ENCODE measurements at regions not wholly inside any gene's neighbourhood (a gene's known extent, or its start where the extent isn't known, plus 50 kb on each side); places are given as distances from the start of the nearest gene placed in this dataset.

DNA sequence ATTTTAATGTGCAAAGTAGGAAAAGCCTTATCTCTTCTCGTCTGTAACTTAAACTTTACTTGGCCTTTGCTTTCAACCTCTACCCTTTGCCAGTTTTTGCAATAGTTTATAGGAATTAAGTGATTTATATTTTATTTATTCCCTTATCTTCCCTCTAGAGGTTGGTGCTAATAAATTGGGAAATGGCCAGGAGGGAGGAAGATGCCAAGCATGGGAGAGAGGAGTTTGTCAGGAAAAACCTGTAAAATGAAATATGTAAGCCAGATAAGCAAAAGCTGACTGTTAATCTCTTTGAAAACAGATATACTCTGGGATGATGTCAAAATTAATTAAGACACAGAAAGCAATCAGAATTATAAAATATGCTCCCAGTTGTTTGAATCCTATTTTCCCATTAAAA lies 484.5 kb downstream of the NR2F1-AS1 start:
- H3K9me3 ChIP-seq = no peaks in the 10 kb centered on the region
- DNase-seq = no peak
- intact Hi-C loops (cut with DNase I) = loop anchor here in 2 of 4 donors (10.0 kb wide), 2 partner anchors 478 to 488 kb away; partner anchors contain the start of genes NR2F1 (in 1 of the 2) and NR2F1-AS1 (in 1 of the 2)
- H3K27me3 ChIP-seq = no peaks in the 10 kb centered on the region
- H3K36me3 ChIP-seq = no peaks in the 10 kb centered on the region
- H3K4me1 ChIP-seq (ENCODE audit: insufficient read depth) = no peaks in the 10 kb centered on the region
- no peak for TF ChIP-seq POLR2A (IDR thresholded peaks at IDR 0.05)
- TF ChIP-seq, protein P1, sequence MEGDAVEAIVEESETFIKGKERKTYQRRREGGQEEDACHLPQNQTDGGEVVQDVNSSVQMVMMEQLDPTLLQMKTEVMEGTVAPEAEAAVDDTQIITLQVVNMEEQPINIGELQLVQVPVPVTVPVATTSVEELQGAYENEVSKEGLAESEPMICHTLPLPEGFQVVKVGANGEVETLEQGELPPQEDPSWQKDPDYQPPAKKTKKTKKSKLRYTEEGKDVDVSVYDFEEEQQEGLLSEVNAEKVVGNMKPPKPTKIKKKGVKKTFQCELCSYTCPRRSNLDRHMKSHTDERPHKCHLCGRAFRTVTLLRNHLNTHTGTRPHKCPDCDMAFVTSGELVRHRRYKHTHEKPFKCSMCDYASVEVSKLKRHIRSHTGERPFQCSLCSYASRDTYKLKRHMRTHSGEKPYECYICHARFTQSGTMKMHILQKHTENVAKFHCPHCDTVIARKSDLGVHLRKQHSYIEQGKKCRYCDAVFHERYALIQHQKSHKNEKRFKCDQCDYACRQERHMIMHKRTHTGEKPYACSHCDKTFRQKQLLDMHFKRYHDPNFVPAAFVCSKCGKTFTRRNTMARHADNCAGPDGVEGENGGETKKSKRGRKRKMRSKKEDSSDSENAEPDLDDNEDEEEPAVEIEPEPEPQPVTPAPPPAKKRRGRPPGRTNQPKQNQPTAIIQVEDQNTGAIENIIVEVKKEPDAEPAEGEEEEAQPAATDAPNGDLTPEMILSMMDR (IDR thresholded peaks at IDR 0.05) = no peak
- TF ChIP-seq EP300 (IDR thresholded peaks at IDR 0.05) = no peak
- 62 to 74% (median 67%) methylated on average over 1 of the region's 1 CpG for WGBS, 3 donors
- H3K27ac ChIP-seq = no peak overlapping the region
- no peak overlapping the region for H3K4me3 ChIP-seq

DNA sequence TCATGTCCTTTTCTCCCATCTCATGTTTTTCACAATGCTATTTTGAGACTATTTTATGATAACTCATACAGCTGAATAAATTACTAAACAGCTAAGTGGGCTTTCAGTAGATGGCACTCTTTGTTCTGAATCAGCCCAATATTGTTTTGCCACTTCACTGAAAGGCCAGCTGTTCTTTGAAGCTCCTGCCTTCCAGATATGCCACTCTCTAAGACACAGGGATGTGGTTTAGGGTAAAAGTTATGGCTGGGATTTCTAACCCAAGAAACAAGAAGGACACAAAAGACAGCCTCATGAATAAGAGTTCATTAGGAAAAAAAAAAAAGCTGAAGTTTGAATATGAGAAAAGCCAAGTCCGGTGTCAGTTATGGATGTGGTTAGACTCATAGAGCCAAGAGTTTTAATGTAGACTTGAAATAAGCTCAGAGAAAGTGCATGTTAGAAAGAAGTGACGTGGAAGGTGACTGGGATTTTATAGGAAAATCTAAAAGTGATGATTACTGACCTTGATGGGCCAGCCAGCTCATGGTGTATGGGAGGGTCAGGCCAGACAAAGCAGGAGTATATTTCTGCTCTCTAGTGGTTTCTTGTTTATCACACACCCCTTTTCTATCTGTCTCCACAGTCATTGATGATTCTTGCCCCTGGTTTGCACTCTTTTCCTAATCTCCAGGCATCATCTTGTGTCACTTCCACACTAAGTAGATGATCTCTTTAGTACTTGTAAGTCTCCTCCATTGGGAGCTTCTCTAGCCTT lies 488.5 kb downstream of the NR2F1-AS1 start:
- Histone ChIP-seq H3K4me3 (no peak overlapping the region), H3K36me3 (no peaks in the 10 kb centered on the region), H3K9me3 (no peaks in the 10 kb centered on the region), H3K27me3 (no peaks in the 10 kb centered on the region), H3K27ac (no peak overlapping the region), H3K4me1 (ENCODE audit: insufficient read depth) (no peaks in the 10 kb centered on the region)
- DNase-seq = no peak
- intact Hi-C loops (cut with DNase I) = loop anchor here in 2 of 4 donors (10.0 kb wide), 2 partner anchors 482 to 492 kb away; partner anchors contain the start of genes NR2F1 (in 1 of the 2) and NR2F1-AS1 (in 1 of the 2)
- WGBS, 3 donors = 75 to 90% (median 87%) methylated on average over 2 of the region's 2 CpGs
- TF ChIP-seq POLR2A (IDR thresholded peaks at IDR 0.05) (no peak), EP300 (IDR thresholded peaks at IDR 0.05) (no peak)
- TF ChIP-seq, protein P1 (IDR thresholded peaks at IDR 0.05) = peak in 1 of 3 donors; percentile 37

DNA sequence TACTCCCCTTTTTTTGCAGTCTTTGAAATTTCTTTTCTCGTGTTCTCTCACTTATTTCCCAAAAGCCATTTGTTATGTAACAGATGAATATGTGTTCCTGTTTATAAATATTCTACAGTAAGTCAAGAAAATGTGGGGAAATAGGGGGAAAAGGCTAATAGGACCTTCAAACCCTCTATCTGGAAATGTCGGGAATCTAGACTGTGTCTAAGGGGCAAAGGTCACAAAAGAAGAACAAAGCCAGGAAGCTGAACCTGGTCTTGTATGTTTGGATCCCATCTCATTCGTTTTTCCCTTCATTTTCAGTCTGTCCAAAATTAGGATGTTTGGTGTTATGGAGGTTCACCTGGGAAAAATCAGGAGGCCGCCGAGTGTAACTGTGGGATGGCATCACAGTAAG lies 490.3 kb downstream of the NR2F1-AS1 start:
- Histone ChIP-seq H3K27ac (no peak overlapping the region), H3K27me3 (no peaks in the 10 kb centered on the region), H3K36me3 (no peaks in the 10 kb centered on the region), H3K9me3 (no peaks in the 10 kb centered on the region), H3K4me1 (ENCODE audit: insufficient read depth) (no peaks in the 10 kb centered on the region), H3K4me3 (no peak overlapping the region)
- no peak for DNase-seq
- WGBS, 3 donors = 85 to 90% (median 89%) methylated on average over 5 of the region's 5 CpGs
- TF ChIP-seq, protein P1 (IDR thresholded peaks at IDR 0.05) = no peak
- TF ChIP-seq POLR2A (IDR thresholded peaks at IDR 0.05) = no peak
- TF ChIP-seq EP300 (IDR thresholded peaks at IDR 0.05) = no peak
- intact Hi-C loops (cut with DNase I) = loop anchor here in 2 of 4 donors (1.0 to 10.0 kb wide), 3 partner anchors 38 to 494 kb away; partner anchors contain the start of genes NR2F1 (in 1 of the 2) and NR2F1-AS1 (in 1 of the 2)

DNA sequence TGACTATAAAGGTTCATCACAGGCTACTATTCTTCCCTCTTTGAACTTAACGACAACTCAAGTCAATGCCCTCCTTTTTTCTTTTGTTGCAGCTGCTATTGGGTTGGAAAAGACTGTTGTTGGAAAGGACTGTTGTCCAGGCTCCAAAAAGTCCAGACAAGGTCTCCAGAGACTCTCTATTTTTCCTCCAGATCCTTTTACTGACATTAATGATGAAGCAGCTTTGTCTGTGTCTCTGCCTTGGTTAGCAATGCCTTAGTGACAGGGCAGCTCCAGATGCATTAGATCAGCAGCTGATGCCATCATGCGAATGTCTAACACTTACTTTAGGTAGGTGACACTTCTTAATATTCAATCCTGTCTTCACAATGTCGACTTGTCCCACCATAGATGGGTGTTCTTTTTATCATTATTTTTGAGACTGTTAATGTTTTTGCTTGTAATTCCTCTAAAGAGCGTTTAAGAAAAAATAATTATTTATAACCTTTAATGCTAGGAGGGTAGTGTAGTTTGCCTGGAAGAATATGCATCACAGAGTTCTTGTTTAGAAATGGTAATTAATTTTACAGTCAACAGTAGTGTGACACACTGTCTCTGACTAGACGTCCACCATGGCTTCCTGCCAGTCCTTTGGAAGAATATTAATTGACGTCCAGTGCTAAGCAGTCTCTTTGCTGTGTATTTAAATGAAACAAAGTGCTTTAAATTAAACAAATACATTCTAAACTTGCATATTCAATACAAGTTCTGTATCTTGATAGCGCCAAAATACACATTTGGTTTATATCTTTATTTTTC lies 492.2 kb downstream of the NR2F1-AS1 start:
- Histone ChIP-seq H3K27ac (no peak overlapping the region), H3K27me3 (no peaks in the 10 kb centered on the region), H3K9me3 (no peaks in the 10 kb centered on the region), H3K4me1 (ENCODE audit: insufficient read depth) (no peaks in the 10 kb centered on the region), H3K4me3 (no peak overlapping the region), H3K36me3 (no peaks in the 10 kb centered on the region)
- no peak for TF ChIP-seq POLR2A (IDR thresholded peaks at IDR 0.05)
- TF ChIP-seq, protein P1 (IDR thresholded peaks at IDR 0.05) = no peak
- TF ChIP-seq EP300 (IDR thresholded peaks at IDR 0.05) = no peak
- 67 to 80% (median 80%) methylated on average over 7 of the region's 7 CpGs for WGBS, 3 donors
- intact Hi-C loops (cut with DNase I) = no loop called here
- no peak for DNase-seq
